Activated naive CD8-positive, alpha-beta T cell treated with anti-CD3 and anti-CD28 coated beads, Interleukin-2, amount 10 ng/mL, durations not matched to agents 7 days and 5 days (primary cell): ENCODE measurements at regions not wholly inside any gene's neighbourhood (a gene's known extent, or its start where the extent isn't known, plus 50 kb on each side); places are given as distances from the start of the nearest gene placed in this dataset.
"Not testable (repeated sequence)": the region's sequence is repeated elsewhere in the genome, so short reads cannot be mapped to it uniquely, and the experiment has no call there.

Experiments used
- ATAC-seq: fragments of 150-1000 bp; cut with Tn5 transposase; one replicate; pipeline ENCODE4 v1.10.0; 2021; ENCODE audit warnings: low read depth, moderate library complexity
- POLR2A ChIA-PET: fragments of 350-600 bp; sonication (Branson Sonifier 250); formaldehyde crosslinking; loops from one replicate; lab custom pipeline; 2021; ENCODE audit warnings: antibody characterized with exemption; lab: Charles Lee
- DNase-seq: peaks from one replicate; pipeline ENCODE4 v3.0.0; 2021
- H3K27ac Mint-ChIP-seq: one replicate; pipeline ENCODE4 v1.8.0; 2022; ENCODE audit warnings: mild to moderate bottlenecking, mixed read lengths
- H3K27me3 Mint-ChIP-seq: one replicate; pipeline ENCODE4 v1.8.0; 2022; ENCODE audit warnings: mild to moderate bottlenecking, moderate library complexity, mixed read lengths
- H3K36me3 Mint-ChIP-seq: one replicate; pipeline ENCODE4 v1.8.0; 2021; ENCODE audit warnings: mild to moderate bottlenecking, mixed read lengths
- H3K4me1 Mint-ChIP-seq: one replicate; pipeline ENCODE4 v1.8.0; 2021; ENCODE audit warnings: mixed read lengths
- H3K4me3 Mint-ChIP-seq: one replicate; pipeline ENCODE4 v1.8.0; 2022; ENCODE audit warnings: mild to moderate bottlenecking, moderate library complexity, mixed read lengths
- H3K9me3 Mint-ChIP-seq: one replicate; pipeline ENCODE4 v1.8.0; 2021; ENCODE audit warnings: mixed read lengths

DNA sequence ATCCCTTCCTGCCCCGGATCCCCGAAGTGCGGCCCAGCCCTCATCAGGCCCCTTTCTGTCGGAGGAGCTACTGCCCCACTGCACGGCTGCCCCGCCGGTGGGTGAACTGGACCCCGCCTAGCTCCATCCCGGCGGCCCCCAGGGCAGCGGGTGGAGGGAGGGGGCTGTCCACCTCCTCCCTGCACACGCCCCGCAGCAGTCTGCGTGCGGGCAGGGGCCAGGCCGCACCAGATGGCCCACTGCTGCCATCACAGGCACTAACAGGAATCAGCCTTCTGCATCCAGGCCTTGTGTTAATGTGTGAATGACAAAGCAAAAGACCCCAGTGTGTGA lies 54.9 kb upstream of the UNC93A start:
- ATAC-seq (no peak), DNase-seq (no peak)
- no peaks in the 10 kb centered on the region for H3K36me3 Mint-ChIP-seq
- no peaks in the 10 kb centered on the region for H3K4me1 Mint-ChIP-seq
- H3K27me3 Mint-ChIP-seq = peaks cover 19% of the 10 kb centered on the region
- H3K9me3 Mint-ChIP-seq = no peaks in the 10 kb centered on the region
- H3K4me3 Mint-ChIP-seq = no peak overlapping the region
- POLR2A ChIA-PET = no interaction called here
- no peak overlapping the region for H3K27ac Mint-ChIP-seq

DNA sequence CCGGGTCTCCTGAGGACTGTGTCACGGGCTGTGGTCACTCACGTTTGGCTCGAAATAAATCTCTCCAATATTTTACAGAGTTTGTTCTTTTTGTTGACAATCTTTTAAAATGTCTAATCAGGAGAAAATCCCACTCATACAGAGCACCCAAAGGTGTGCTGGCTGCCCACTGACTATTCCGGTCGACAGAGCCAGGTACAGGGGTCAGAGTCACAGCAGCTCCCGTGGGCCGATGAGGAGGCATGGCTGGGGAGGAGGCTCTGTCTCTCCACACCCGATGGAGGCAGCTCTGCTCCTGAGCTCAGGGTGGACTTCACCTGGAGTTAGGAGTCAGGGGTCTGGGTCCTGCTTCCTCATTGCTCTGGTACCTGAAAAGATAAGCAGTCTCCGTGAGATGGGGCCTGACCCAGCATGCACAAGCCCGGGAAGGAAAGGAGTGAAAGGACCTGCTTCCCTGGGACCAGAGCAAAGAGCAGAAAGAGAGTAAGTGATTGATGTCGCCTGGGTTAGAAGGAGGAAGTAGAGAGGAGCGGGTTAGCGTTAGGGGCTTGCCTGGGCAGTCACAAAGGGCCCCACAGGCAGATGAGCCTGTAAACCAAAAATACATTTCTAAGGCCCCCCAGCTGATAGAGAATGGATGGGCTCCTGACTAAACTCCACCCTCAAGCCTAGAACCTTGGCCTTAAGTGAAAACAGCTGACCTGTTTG lies 53.5 kb upstream of the UNC93A start:
- no peaks in the 10 kb centered on the region for H3K36me3 Mint-ChIP-seq
- ATAC-seq = no peak
- POLR2A ChIA-PET = no interaction called here
- H3K27ac Mint-ChIP-seq = no peak overlapping the region
- no peaks in the 10 kb centered on the region for H3K4me1 Mint-ChIP-seq
- H3K27me3 Mint-ChIP-seq = peaks cover 12% of the 10 kb centered on the region
- H3K4me3 Mint-ChIP-seq = no peak overlapping the region
- no peaks in the 10 kb centered on the region for H3K9me3 Mint-ChIP-seq
- no peak for DNase-seq

- Mint-ChIP-seq H3K9me3 (no peaks in the 10 kb centered on the region), H3K27ac (no peak overlapping the region), H3K36me3 (no peaks in the 10 kb centered on the region), H3K27me3 (peaks cover 10% of the 10 kb centered on the region), H3K4me3 (no peak overlapping the region), H3K4me1 (no peaks in the 10 kb centered on the region)
- no peak for DNase-seq
- POLR2A ChIA-PET = no interaction called here
- ATAC-seq = no peak
Observed at GRCh38 chr6:167238146-167238693, 52.9 kb upstream of the UNC93A start.

GRCh38 chr6:167238694-167239467 lies 52.2 kb upstream of the UNC93A start:
- H3K27ac Mint-ChIP-seq = no peak overlapping the region
- no peaks in the 10 kb centered on the region for H3K9me3 Mint-ChIP-seq
- H3K36me3 Mint-ChIP-seq = no peaks in the 10 kb centered on the region
- no peaks in the 10 kb centered on the region for H3K4me1 Mint-ChIP-seq
- peaks cover 6% of the 10 kb centered on the region for H3K27me3 Mint-ChIP-seq
- H3K4me3 Mint-ChIP-seq = no peak overlapping the region
- DNase-seq (no peak), ATAC-seq (no peak)
- POLR2A ChIA-PET = no interaction called here

GRCh38 chr6:167239470-167239869 lies 51.6 kb upstream of the UNC93A start:
- ATAC-seq, H3K9me3 Mint-ChIP-seq, H3K27ac Mint-ChIP-seq, POLR2A ChIA-PET, DNase-seq, H3K36me3 Mint-ChIP-seq, H3K4me1 Mint-ChIP-seq, H3K27me3 Mint-ChIP-seq, H3K4me3 Mint-ChIP-seq: not testable (repeated sequence)

DNA sequence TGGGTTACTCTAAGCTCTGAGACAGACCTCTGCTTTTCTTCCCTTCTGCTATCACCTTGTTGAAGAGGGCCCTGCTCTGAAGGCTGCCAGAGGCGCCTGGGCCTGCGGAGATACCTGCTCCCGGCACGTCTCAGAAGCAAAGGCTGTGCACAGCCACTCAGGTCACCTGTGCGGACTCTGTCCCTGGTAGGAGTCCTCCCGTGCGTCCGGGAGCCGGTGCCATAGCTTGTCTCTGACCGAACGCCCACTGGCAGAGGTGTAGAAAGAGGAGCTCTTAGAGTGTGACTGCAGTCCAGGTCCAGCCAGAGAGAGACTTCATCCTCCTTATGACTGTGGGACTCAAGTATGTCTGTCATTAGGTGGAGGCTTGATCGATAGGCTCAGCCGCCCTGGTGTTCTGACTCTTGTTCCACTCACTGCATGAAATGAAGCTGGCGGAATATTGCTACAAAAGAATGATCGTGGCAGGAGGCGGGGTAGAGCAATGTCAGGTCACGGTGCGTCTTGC lies 51.0 kb upstream of the UNC93A start:
- no peaks in the 10 kb centered on the region for H3K4me1 Mint-ChIP-seq
- no peaks in the 10 kb centered on the region for H3K36me3 Mint-ChIP-seq
- H3K4me3 Mint-ChIP-seq = no peak overlapping the region
- peaks cover 2% of the 10 kb centered on the region for H3K27me3 Mint-ChIP-seq
- POLR2A ChIA-PET = no interaction called here
- no peaks in the 10 kb centered on the region for H3K9me3 Mint-ChIP-seq
- H3K27ac Mint-ChIP-seq = no peak overlapping the region
- DNase-seq (no peak), ATAC-seq (no peak)
